Activated T-helper 9 cell treated with anti-CD3 and anti-CD28 coated beads, Interleukin-2, amount 50 U/mL, for 16 hours (primary cell): ENCODE measurements at regions not wholly inside any gene's neighbourhood (a gene's known extent, or its start where the extent isn't known, plus 50 kb on each side); places are given as distances from the start of the nearest gene placed in this dataset.
"Not testable (repeated sequence)": the region's sequence is repeated elsewhere in the genome, so short reads cannot be mapped to it uniquely, and the experiment has no call there.

Experiments used
- DNase-seq: peaks from one replicate; pipeline ENCODE4 v3.0.0-alpha.2; 2020; ENCODE audit warnings: low read depth

DNA sequence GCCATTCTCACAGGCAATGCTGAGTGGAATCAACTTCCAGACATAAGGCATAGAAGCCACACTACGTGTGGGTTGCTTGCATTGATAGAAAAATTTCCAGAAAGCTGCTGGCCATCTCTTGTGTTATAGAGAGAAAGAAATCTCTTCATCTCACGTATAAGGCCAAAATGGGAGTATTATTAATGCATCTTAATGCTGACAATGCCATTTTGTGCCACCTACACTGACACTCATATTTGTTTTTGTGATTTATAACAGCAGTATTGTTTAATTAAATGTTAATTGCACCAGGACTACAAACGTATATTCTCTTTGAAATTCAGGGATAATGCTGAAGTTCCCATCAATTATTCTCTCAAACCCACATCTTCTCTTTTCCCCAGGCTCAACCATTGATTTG is 56.1 kb upstream of the TMEM132D start:
- DNase-seq = no peak

DNA sequence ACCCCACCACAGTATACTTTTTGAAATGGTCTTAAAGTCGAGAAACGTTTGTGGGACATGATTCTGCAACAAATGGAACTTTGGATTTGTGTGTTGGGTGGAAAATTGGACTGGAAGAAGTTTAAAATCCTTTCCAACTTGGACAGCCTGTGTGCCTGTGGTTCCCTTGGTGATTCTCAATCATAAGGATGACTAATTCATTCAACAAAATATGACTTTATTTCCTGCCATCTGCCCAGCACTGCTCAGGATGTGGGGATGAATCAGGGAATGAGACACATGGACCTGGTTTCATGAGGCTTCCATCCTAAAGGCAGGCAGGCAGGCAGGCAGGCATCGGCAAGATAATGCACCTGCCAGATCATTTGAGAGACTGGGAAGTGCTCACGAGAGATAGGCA is 57.3 kb upstream of the TMEM132D start:
- no peak for DNase-seq

DNA sequence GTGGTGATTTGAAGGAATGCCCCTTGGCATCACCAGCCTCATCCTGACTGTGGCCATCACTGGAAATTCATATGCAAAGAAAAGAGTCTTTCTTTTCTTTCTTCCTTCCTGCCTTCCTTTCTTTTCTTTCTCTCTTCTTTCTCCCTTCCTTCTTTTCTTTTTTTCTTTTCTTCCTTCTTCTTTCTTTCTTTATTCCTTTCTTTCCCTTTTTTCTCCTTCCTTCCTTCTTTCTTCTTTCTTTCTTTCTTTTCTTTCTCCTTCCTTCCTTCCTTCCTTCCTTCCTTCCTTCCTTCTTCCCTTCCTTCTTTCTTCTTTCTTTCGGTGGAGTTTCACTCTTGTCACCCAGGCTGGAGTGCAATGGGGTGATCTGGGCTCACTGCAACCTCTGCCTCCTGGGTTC is 58.0 kb upstream of the TMEM132D start:
- DNase-seq = no peak

DNA sequence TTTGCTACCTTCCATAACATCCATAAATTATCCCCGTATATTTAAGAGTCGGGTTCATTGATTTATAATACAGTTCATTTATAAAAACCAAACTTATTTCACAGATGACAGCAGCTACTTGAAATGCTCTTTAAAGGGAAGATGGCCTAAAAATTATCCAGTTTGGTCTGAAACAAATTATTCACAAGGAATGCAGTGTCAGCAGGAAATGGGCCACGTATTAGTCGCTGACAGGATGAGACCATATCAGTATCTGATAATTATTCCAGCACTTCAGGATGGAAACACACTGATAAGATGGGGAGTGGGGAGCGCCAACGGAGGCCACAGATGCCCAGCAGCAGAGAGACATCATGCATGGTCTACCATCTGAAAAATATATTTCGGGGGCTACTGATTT is 60.5 kb upstream of the TMEM132D start:
- DNase-seq = no peak

DNA sequence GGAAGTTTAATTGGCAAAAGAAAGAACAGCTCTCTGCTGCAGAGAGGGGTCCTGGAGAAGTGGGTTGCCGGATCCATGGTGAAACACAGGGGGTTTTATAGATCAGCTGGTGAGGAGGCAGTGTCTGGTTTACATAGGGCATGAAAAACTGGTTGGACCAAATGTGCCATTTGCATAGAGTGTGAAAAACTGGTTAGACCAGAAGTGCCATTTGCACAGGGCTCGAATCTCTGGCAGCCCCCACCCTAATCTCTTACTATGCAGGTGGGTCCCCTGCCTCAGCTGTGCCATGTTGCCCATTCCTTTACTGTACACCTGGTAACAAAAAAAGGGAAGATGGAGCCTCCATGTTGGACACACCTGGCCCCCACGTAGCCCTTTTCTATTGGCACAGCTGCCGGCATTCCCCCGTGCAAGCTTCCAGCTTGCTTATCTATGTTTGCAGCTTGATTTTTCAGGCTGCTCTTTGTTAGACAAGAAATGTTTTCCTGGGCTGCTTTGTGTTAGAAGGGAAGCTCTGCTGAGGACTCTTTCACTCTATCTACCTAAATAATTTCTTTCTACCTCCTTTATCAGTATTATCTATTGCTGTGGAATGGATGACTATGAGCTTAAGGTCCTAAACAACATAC is 61.1 kb upstream of the TMEM132D start:
- no peak for DNase-seq

DNA sequence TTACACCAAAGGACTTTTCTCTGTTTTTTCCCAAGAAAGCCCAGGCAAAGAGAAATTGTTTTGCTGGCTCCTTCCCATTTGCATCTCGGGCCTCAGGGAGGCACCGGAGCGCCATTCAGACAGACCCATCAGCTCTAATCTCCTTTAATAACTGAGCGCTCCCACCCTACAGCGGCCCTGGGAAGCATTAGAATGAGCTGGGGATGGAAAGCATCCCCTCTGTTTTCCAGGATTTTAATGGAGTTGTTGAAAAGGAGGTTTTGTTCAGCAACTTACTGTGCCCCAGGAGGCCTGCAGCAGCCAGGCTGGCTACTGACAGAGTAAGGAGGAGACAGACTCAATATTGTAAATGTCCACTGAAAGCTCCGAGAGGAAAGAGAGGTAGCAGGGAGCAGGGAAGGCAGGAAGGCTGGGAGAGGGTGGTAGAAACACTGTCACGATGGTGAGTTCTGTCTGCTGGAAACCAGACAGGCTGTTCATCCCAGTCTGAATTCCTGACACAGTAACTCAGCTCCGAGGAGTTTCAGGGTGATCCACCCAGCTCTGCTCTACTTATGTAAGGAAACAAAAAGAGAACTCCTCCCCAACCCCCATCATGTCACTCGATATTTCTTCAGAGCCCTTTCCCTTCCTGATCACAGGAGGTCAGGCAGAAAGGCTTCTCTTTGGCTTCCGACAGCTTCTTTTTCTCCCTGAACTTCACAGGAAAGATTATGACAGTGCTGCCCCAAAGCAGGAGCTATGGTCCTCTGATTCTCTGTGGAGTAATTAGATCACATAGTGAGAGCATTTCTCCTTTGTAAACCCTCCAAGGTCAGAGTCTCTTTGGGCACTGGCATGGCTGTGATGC is 62.5 kb upstream of the TMEM132D start:
- DNase-seq = no peak

DNA sequence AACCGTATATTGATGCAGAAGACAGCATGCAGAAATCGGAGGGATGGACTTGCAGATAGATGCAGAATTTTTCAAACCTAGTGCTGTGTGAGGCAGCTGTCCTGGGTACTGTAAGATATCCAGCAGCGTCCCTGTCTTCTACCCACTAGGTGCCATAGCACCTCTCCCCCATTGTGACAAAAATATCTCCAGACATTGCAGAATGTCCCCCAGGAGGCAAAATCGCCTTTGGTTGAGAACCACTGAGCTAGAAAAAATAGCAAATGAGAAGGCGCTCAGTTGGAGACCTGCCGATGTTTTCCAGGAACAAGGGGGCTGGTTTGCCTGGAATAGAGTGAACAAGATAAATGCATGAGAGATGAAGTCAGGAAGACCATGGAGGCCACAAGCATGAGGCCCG is 67.9 kb upstream of the TMEM132D start:
- no peak for DNase-seq

DNA sequence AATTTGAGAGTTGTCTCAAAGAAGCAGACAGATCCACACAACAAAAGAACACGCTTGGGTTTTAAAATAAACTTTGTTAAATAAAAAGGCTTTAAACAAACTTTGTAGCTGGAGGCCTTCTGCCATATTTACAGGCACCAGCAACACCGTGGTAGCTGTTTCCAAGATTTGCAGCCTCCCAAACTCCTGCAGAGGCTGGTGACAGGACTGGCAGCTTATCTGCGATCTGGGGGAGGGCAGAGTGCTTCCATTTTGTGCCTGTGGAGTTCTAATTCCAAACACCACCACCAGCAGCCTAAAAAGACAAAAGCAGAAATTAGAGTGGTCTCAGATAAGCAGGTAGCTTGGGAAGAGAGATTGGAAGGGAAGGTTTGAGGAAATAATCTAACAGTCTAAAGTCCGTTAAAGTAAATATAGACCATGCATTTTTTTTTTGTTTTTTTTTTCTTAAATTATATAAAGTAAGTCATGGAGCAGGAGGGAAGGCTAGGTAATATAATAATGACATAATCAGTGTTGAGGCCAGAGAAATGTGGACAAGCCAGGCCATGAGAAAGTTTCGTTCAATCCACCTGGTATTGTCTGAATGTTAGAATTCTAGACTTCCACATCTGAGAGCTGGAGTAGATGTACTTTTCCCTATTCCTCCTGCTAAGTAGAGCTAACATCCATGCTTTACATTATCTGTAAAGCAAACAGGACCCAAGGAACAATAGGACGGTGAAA is 69.6 kb upstream of the TMEM132D start:
- no peak for DNase-seq

DNA sequence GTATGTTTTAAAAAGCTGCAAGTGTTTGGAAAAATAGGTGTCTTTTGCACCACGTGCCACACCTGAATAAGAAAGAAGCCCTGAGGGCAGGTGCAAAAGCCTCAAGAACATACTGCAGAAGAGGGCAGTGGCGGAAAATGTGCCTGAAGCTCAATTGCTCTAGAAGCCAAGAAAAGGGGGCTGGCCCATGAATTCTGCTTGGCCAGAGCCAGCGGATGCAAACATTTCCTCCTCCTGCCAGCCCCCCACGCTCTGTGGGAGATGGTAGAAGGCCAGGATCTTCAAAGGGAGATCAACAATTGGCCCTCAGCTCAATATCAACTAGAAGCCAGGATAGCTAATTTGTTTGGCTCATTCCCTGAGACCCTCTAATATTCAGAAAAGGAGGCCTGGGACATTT is 80.3 kb upstream of the TMEM132D start:
- no peak for DNase-seq

DNA sequence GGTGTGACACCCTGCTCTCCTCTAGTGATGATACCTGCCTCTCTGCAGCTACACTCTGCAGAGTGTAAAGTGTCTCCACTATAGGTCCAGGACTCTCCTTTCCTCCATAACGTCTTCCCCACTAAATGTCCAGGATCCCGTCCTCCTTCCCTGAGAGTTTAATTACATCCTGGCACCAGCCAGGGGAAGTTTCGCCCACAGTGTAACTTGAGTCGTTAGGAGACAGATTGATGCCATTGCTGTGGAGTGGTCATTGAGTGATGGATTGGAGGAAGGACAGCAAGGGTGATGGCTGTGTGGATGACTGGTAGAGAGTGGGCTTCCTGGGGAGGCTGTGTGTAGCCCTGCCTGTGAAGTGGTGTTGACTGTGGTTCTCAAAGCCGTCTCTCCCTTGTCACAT is 84.0 kb upstream of the TMEM132D start:
- no peak for DNase-seq

DNA sequence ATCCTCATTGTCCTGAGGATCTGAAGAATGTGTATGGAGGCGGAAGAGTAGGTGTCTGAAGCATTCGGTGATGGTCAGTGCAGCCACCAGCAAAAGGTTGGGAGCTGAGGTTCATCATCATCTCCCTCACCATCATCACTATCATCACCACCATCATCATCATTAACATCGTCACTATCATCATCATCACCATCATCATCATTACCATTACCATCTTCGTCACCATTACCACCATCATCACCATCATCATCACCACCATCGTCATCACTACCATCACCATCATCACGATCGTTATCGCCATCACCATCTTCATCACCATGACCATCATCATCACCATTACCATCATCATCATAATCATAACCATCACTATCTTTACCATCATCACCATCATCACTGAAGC is 90.8 kb upstream of the TMEM132D start:
- DNase-seq = no peak

DNA sequence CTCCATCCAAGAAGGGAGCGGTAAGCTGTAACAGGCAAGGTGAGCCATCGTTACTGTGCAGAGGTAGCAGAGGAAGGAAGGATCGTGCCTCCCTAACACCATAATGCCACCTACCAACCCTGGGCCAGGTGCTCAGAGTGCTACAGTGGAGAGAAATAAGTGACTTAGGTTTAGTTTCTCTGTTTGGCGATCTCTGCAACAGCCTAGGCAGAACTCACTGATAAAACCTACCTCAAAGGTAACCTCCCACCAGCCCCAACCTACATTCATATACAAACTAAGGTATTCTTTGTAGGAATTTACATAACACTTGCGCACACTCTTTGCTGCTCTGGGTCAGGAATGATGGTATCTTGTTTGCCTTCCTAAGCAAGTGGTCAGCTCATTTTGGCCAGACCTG is 93.4 kb upstream of the TMEM132D start:
- DNase-seq = no peak

DNA sequence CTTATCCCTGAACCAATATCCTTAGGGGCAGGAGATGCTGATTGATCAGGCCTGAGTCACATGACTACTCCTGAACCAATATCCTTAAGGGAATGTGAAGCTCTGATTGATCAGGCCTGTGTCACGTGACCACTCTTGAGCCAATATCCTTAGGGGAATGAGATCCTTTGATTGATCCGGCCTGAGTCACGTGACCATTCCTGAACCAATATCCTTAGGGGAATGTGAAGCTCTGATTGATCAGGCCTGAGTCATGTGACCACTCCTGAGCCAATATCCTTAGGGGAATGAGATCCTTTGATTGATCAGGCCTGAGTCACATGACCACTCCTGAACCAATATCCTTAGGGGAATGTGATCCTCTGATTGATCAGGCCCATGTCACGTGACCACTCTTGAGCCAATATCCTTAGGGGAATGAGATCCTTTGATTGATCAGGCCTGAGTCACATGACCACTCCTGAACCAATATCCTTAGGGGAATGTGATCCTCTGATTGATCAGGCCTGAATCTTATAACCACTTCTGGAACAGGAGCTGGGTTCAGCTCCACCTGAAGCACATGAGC is 100.6 kb upstream of the TMEM132D start:
- not testable (repeated sequence) for DNase-seq

DNA sequence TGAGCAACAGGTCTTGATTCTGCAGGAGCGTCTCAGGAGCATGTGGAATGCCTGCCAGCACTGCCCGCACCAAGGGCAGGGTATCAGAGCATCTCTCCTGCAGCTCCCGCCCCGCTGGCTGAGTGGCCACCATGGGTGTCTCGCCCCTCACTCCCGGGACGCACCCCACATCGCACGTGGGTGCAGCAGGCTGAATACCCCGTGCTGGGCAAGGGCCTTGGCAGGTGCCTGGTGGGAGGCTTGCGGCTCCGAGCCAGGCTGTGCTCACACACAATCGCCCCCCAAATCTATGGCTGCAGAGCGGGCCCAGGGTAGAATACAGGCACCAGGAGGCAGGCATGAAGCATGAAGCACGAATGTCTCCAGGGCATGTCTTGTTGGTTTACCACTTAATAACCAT is 103.9 kb upstream of the TMEM132D start:
- DNase-seq = no peak

DNA sequence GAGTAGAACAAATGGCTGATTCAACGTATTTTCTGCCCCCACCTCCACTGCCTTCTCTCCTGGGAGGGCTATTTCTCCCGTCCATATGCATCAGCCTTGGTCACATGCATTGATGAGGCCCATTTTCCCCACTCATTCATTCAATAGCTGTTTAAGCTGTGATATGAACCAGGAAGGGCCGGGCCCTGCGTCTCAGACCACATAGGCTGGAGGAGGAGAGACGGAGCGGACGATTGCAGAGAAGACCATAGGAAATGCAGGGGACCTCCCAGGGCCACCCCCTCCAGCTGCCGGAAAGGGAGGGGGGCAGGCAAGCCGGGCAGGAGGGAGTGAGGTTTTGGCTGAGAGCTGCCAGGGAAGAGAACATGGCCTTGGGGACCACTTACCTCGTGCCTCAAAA is 104.4 kb upstream of the TMEM132D start:
- DNase-seq = no peak

DNA sequence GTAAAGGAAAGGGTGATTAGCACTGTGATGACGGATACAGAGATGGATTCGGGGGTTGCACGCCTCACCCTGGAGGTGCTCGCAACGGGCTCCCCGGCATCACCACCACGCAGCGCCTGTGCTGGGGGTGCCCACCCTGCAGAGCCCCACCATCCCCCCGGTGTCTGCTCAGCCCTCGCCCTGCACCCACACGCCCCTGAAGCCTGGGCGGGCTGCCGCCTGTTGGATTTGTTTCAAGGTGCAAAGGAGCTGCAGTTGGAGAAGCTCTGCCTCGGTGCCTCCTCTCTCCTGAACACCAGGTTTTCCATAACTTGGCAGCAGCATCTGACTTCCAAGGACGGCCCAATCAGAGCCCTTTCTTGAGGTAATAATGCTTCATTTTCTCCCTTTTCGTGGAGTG is 106.1 kb upstream of the TMEM132D start:
- no peak for DNase-seq

DNA sequence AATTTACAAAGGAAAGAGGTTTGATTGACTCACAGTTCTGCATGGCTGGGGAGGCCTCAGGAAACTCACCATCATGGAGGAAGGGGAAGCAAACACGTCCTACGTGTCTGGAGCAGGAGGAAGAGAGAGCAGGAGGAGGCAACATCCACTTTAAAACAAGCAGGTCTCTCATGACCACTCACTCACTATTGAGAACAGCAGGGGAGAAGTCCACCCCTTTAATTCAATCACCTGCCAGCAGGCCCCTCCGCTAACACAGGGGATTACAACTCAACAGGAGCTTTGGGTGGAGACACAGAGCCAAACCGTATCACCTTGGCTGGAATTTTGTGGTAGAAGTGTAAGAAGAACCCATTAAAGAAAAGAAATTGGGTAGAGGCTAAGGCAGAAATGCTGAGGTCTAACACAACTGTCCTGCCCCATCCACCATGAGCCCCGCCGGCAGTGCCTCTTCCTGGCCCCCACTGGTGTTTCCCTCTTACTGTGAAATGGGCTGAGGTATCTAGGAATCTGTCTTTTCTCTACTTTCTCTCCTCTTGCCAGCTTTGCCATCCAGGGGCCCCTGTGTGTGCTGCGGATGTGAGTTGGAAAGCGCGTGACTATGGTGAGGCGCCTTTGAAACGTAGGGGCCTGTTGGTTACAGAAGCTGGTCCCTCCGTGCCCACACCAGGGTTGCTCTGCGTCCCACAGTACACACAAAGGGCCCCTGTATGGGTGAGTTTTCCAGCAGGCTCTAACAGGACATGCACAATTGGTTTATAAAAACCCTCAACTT is 108.0 kb upstream of the TMEM132D start:
- no peak for DNase-seq

DNA sequence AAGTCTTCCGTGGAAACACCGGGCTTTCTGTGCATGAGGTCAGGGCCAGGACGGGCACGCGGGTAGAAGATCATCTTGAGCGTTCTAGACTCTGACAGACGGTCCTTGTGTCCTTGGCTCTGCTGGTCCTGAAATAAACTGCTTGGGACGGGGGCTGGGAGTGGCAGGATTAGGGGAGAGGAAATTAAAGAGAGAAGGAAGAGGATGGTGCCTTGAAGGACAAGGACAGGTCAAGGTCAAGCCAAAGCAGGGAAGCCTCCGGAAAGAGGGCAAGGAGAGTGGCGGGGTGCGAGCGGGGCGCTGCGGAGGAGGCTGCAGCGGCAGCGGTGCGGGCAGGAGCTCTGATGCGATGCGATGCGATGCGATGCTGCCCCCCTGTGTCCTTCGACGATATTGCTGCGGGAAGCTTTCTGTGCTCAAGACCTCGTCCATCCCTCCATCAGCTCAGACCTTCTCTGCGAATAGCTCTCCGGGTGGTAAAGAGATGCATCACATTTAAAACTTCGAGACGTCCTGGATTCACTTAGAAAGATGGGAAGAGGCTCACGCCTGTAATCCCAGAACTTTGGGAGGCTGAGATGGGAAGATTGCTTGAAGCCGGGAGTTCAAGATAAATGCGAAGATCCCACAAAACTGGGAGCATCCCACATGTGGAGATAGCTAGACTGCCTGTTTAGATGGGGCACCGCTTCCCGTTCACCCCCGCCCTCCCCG is 110.1 kb upstream of the TMEM132D start:
- no peak for DNase-seq

DNA sequence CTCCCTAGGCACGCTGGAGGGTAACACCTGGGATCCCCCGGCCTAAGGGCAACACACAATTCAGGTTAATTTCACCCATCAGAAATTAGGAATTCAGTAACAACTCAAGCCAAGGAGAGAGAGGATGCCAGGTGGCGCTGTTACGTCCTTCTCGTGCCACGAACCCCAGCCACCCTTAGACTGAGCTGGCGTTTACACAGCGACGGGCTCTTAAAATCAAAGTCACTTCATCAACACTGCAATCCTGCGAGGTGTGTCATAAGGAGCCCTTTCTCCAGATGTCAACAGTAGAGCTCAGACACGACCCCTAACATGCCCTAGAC is 110.6 kb upstream of the TMEM132D start:
- no peak for DNase-seq

DNA sequence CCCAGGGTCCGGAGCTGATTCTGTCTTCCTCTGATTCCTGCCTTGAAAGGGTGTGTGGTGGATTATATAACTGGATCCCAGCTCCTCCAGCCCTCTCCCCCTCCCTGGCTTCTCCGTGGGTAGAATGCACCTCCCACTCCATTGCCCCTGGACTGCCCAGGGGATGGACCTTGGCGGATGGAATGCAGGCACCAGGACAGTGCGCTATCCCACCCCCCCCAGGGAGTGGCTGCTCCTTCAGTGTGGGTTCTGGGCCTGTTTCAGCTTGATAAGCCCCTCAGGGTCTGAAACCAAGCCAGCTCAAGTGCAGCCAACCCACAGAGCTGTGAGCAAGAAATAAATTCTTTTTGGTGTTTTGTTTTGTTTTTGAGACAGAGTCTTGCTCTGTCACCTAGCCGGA is 112.4 kb upstream of the TMEM132D start:
- DNase-seq = no peak

DNA sequence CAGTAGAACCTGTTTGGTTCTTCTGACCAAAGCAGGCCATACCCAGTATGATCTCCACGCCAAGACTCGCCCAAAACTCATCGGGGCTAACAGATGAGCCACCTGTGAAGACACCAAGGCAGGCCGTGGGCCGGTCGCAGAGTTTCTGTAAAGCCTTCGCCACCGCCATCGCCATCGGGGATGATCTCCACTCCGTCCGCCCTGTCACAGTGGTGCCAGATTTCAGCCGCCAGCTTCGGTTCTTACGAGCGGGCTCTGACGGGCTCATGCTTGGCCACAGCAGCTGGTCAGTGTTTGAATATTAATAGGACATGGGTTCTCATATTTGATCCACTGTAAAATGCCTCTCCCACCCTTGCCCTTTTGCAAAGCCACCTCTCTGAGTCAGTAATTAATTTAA is 113.2 kb upstream of the TMEM132D start:
- no peak for DNase-seq
